GM18870 (cell line): ENCODE measurements at regions not wholly inside any gene's neighbourhood (a gene's known extent, or its start where the extent isn't known, plus 50 kb on each side); places are given as distances from the start of the nearest gene placed in this dataset.
A peak's percentile ranks its signal among the peaks of the same experiment; 100 is the strongest.
"Not testable (repeated sequence)": the region's sequence is repeated elsewhere in the genome, so short reads cannot be mapped to it uniquely, and the experiment has no call there.

Source experiments
- ATAC-seq: cut with Tn5 transposase; IDR thresholded peaks from one replicate; pipeline ENCODE4 v1.9.1; 2021; ENCODE audit warnings: moderate library complexity; ENCODE audit not compliant: unreplicated experiment

GRCh38 chr3:27560484-27561056 is 76.4 kb upstream of the SLC4A7 start:
- ATAC-seq: no peak

GRCh38 chr3:27559835-27560234 is 75.7 kb upstream of the SLC4A7 start:
- ATAC-seq: no peak

- ATAC-seq: no peak
Observed at GRCh38 chr3:27559381-27559780, 75.2 kb upstream of the SLC4A7 start.

- no peak for ATAC-seq
Observed at GRCh38 chr3:27557411-27557810, 73.2 kb upstream of the SLC4A7 start.

- no peak for ATAC-seq
Observed at GRCh38 chr3:27556887-27557286, 72.7 kb upstream of the SLC4A7 start.

- ATAC-seq: no peak
Observed at GRCh38 chr3:27554706-27555105, 70.5 kb upstream of the SLC4A7 start.

GRCh38 chr3:27553886-27554540 is 69.8 kb upstream of the SLC4A7 start:
- ATAC-seq: no peak

- ATAC-seq: not testable (repeated sequence)
Observed at GRCh38 chr3:27552708-27553107, 68.5 kb upstream of the SLC4A7 start.

- not testable (repeated sequence) for ATAC-seq
Observed at GRCh38 chr3:27551413-27551812, 67.2 kb upstream of the SLC4A7 start.

- ATAC-seq: no peak
Observed at GRCh38 chr3:27545061-27545460, 60.9 kb upstream of the SLC4A7 start.

GRCh38 chr3:27544372-27544865 is 60.2 kb upstream of the SLC4A7 start:
- ATAC-seq: no peak

GRCh38 chr3:27542476-27542875 is 58.3 kb upstream of the SLC4A7 start:
- no peak for ATAC-seq

- ATAC-seq: no peak
Observed at GRCh38 chr3:27540231-27540630, 56.0 kb upstream of the SLC4A7 start.

- no peak for ATAC-seq
Observed at GRCh38 chr3:27536491-27536890, 52.3 kb upstream of the SLC4A7 start.

GRCh38 chr3:27535809-27536392 is 51.7 kb upstream of the SLC4A7 start:
- ATAC-seq: no peak

GRCh38 chr3:27533718-27534573 is 49.8 kb upstream of the SLC4A7 start:
- ATAC-seq: peak; percentile 62
